H1 (cell line): ENCODE measurements at regions not wholly inside any gene's neighbourhood (a gene's known extent, or its start where the extent isn't known, plus 50 kb on each side); places are given as distances from the start of the nearest gene placed in this dataset.

Experiments
- CTCF ChIA-PET: fragments of 300-600 bp; sonication (Branson Sonifier 250); formaldehyde crosslinking; loops from one replicate; lab custom pipeline; 2021; ENCODE audit not compliant: partially characterized antibody; lab: Charles Lee
- POLR2A ChIA-PET: fragments of 300-600 bp; sonication (Branson Sonifier 250); formaldehyde crosslinking; loops from one replicate; lab custom pipeline; 2021; ENCODE audit warnings: inconsistent platforms; ENCODE audit not compliant: partially characterized antibody; lab: Charles Lee
- DNase-seq, 2 experiments: peaks; one replicate each; pipeline versions ENCODE4 v3.0.0 to v3.0.0-alpha.2; 2010 to 2022; ENCODE audit warnings: low spot score in 2 of 2, low read depth in 1 of 2, mixed read lengths in 1 of 2
- FAIRE-seq: peaks from 2 replicates; lab custom pipeline; 2011; peaks lifted over from hg19 to GRCh38; lab: Jason Lieb, UNC
- H2AFZ ChIP-seq: 2 replicates; pipeline ENCODE4 v1.8.1; 2012; ENCODE audit warnings: low read length, inconsistent platforms
- H2AK5ac ChIP-seq: 2 replicates; pipeline ENCODE4 v1.6.1; 2013; ENCODE audit warnings: low read depth, low read length
- H2BK120ac ChIP-seq: replicated peaks from 2 replicates; pipeline ENCODE3; 2013; ENCODE audit warnings: low read depth, low read length, inconsistent platforms
- H2BK12ac ChIP-seq: 2 replicates; pipeline ENCODE4 v1.6.1; 2013; ENCODE audit warnings: low read depth, low read length
- H2BK15ac ChIP-seq: 2 replicates; pipeline ENCODE4 v1.6.1; 2013; ENCODE audit warnings: low read length
- H2BK20ac ChIP-seq: 2 replicates; pipeline ENCODE4 v1.6.1; 2013; ENCODE audit warnings: low read length
- H2BK5ac ChIP-seq: 2 replicates; pipeline ENCODE4 v1.6.1; 2013; ENCODE audit warnings: low read depth, low read length
- H3K14ac ChIP-seq: 2 replicates; pipeline ENCODE4 v1.6.1; 2013; ENCODE audit warnings: inconsistent platforms; ENCODE audit not compliant: insufficient read length
- H3K18ac ChIP-seq: 2 replicates; pipeline ENCODE4 v1.6.1; 2013; ENCODE audit warnings: low read length; ENCODE audit errors: extremely low read depth
- H3K23ac ChIP-seq: 2 replicates; pipeline ENCODE4 v1.6.1; 2013; ENCODE audit warnings: inconsistent platforms; ENCODE audit not compliant: insufficient read length
- H3K23me2 ChIP-seq: 2 replicates; pipeline ENCODE4 v1.6.1; 2013; ENCODE audit warnings: low read depth, low read length
- H3K27ac ChIP-seq: 2 replicates; pipeline ENCODE4 v1.6.1; 2011; ENCODE audit warnings: low read depth, low read length, inconsistent platforms
- H3K27me3 ChIP-seq, 4 experiments: replicated peaks in 1 of 4; 1 replicate in 1 of 4; 2 replicates in 3 of 4; pipeline versions ENCODE4 v1.6.1 to v1.8.1; 2011 to 2013; ENCODE audit warnings: low read length in 3 of 4, mild to moderate bottlenecking in 3 of 4, inconsistent platforms in 2 of 4, mixed read lengths in 2 of 4, moderate library complexity in 1 of 4; ENCODE audit not compliant: control insufficient read depth in 3 of 4, insufficient read depth in 3 of 4; ENCODE audit errors: extremely low read depth in 1 of 4
- H3K36me3 ChIP-seq, 4 experiments: 2 replicates each; pipeline versions ENCODE4 v1.6.1 to v1.8.1; 2011 to 2013; ENCODE audit warnings: mild to moderate bottlenecking in 4 of 4, low read length in 3 of 4, moderate library complexity in 2 of 4, control low read depth in 1 of 4, inconsistent platforms in 1 of 4; ENCODE audit not compliant: insufficient read depth in 4 of 4, control insufficient read depth in 2 of 4
- H3K4ac ChIP-seq: replicated peaks from 2 replicates; pipeline ENCODE3; 2013; ENCODE audit warnings: low read length, low read depth, mixed read lengths, inconsistent platforms; ENCODE audit not compliant: insufficient read length
- H3K4me1 ChIP-seq, 4 experiments: replicated peaks in 1 of 4; 1 replicate in 1 of 4; 2 replicates in 3 of 4; pipeline versions ENCODE4 v1.6.1 to v1.8.1; 2011 to 2013; ENCODE audit warnings: low read length in 3 of 4, inconsistent platforms in 2 of 4, mixed read lengths in 1 of 4; ENCODE audit not compliant: insufficient read depth in 4 of 4, control insufficient read depth in 3 of 4
- H3K4me2 ChIP-seq, 2 experiments: 2 replicates each; pipeline versions ENCODE4 v1.6.1 to v1.8.1; 2011 to 2013; ENCODE audit warnings: low read depth in 2 of 2, low read length in 2 of 2, control low read depth in 1 of 2, inconsistent platforms in 1 of 2, mild to moderate bottlenecking in 1 of 2; ENCODE audit not compliant: insufficient read depth in 1 of 2
- H3K4me3 ChIP-seq, 4 experiments: fragments of 200-600, 300-600 bp in 1 of 4; sonication (generic), shearing (Covaris generic), sonication (Bioruptor Twin) in 1 of 4; 2 replicates each; pipeline versions ENCODE4 v1.5.1 to v1.8.1; 2011 to 2016; ENCODE audit warnings: low read length in 4 of 4, low read depth in 3 of 4, control low read depth in 2 of 4, inconsistent platforms in 2 of 4, mild to moderate bottlenecking in 2 of 4, mixed read lengths in 1 of 4, moderate library complexity in 1 of 4; ENCODE audit not compliant: insufficient read depth in 2 of 4; ENCODE audit errors: extremely low read depth in 1 of 4
- H3K56ac ChIP-seq: replicated peaks from 2 replicates; pipeline ENCODE3; 2013; ENCODE audit warnings: low read depth, mild to moderate bottlenecking, mixed read lengths, low read length, inconsistent platforms; ENCODE audit not compliant: insufficient read length
- H3K79me1 ChIP-seq: 2 replicates; pipeline ENCODE4 v1.6.1; 2013; ENCODE audit warnings: low read depth, low read length, control low read depth
- H3K79me2 ChIP-seq, 2 experiments: 2 replicates each; pipeline versions ENCODE4 v1.6.1 to v1.8.1; 2012 to 2013; ENCODE audit warnings: low read length in 2 of 2, mild to moderate bottlenecking in 2 of 2, inconsistent platforms in 1 of 2; ENCODE audit not compliant: insufficient read depth in 2 of 2, control insufficient read depth in 1 of 2
- H3K9ac ChIP-seq, 4 experiments: replicated peaks in 1 of 4; 1 replicate in 1 of 4; 2 replicates in 3 of 4; pipeline versions ENCODE4 v1.6.1 to v1.8.1; 2011 to 2013; ENCODE audit warnings: low read depth in 3 of 4, low read length in 3 of 4, control low read depth in 2 of 4, mild to moderate bottlenecking in 2 of 4, moderate library complexity in 2 of 4, inconsistent platforms in 1 of 4; ENCODE audit errors: extremely low read depth in 1 of 4
- H3K9me3 ChIP-seq, 2 experiments: 2 replicates each; pipeline versions ENCODE4 v1.6.1 to v1.8.1; 2012 to 2013; ENCODE audit warnings: mild to moderate bottlenecking in 2 of 2, moderate library complexity in 2 of 2, control low read depth in 1 of 2, inconsistent platforms in 1 of 2, low read depth in 1 of 2, low read length in 1 of 2, mixed read lengths in 1 of 2; ENCODE audit not compliant: insufficient read depth in 2 of 2
- H4K20me1 ChIP-seq, 2 experiments: replicated peaks in 1 of 2; 2 replicates each; pipeline versions ENCODE3 to v1.8.1; 2011 to 2013; ENCODE audit warnings: inconsistent platforms in 2 of 2, low read length in 2 of 2, mild to moderate bottlenecking in 1 of 2; ENCODE audit not compliant: insufficient read depth in 2 of 2, control insufficient read depth in 1 of 2
- H4K5ac ChIP-seq: 2 replicates; pipeline ENCODE4 v1.6.1; 2013; ENCODE audit warnings: low read length, low read depth, mixed read lengths, inconsistent platforms; ENCODE audit not compliant: insufficient read length
- H4K8ac ChIP-seq: 2 replicates; pipeline ENCODE4 v1.8.0; 2013; ENCODE audit warnings: mild to moderate bottlenecking, moderate library complexity, low read length, inconsistent platforms; ENCODE audit not compliant: insufficient read depth; ENCODE audit errors: extremely low read depth
- H4K91ac ChIP-seq: replicated peaks from 2 replicates; pipeline ENCODE3; 2013; ENCODE audit warnings: low read length, mixed read lengths, inconsistent platforms; ENCODE audit not compliant: insufficient read length
- ASH2L ChIP-seq: fragments of 200-600, 300-600 bp; sonication (generic); IDR thresholded peaks from one replicate; pipeline ENCODE4 v1.7.1; 2017; ENCODE audit warnings: low read length
- ATF3 ChIP-seq: IDR thresholded peaks from 2 replicates; pipeline ENCODE4 v1.6.1; 2011; ENCODE audit warnings: low read depth, mild to moderate bottlenecking, low read length; ENCODE audit not compliant: insufficient read depth
- BRCA1 ChIP-seq: IDR thresholded peaks from 2 replicates; pipeline ENCODE4 v1.6.1; 2012; ENCODE audit warnings: low read depth, low read length, improper control_type of control experiment
- CBX8 ChIP-seq: fragments of 300-800, 300-1000 bp; sonication (generic); IDR thresholded peaks from 2 replicates; pipeline ENCODE4 v1.7.1; 2016; ENCODE audit warnings: low read depth, low read length, borderline replicate concordance
- FOSL1 ChIP-seq: IDR thresholded peaks from 2 replicates; pipeline ENCODE4 v1.6.1; 2011; ENCODE audit warnings: mild to moderate bottlenecking, low read depth, low read length, moderate library complexity; ENCODE audit not compliant: insufficient read depth
- GABPA ChIP-seq: IDR thresholded peaks from 2 replicates; pipeline ENCODE4 v1.6.1; 2011; ENCODE audit warnings: mild to moderate bottlenecking, low read length, moderate library complexity, borderline replicate concordance; ENCODE audit not compliant: insufficient read depth
- JUN ChIP-seq: IDR thresholded peaks from 2 replicates; pipeline ENCODE4 v1.6.1; 2011; ENCODE audit warnings: low read depth, mild to moderate bottlenecking, improper control_type of control experiment, low read length
- KDM4A ChIP-seq: IDR thresholded peaks from one replicate; pipeline ENCODE4 v1.7.1; 2012; ENCODE audit warnings: low read depth, mild to moderate bottlenecking, moderate library complexity, low read length, inconsistent platforms; ENCODE audit not compliant: severe bottlenecking
- KDM5A ChIP-seq: fragments of 200-600 bp; IDR thresholded peaks from 2 replicates; pipeline ENCODE4 v1.7.1; 2012; ENCODE audit warnings: mild to moderate bottlenecking, low read length, inconsistent platforms, mixed read lengths
- NANOG ChIP-seq: IDR thresholded peaks from 2 replicates; pipeline ENCODE4 v1.6.1; 2011; ENCODE audit warnings: low read length, low read depth, mild to moderate bottlenecking, inconsistent platforms; ENCODE audit not compliant: insufficient read depth, poor library complexity, severe bottlenecking
- RFX5 ChIP-seq: IDR thresholded peaks from 2 replicates; pipeline ENCODE4 v1.6.1; 2011; ENCODE audit warnings: low read depth, low read length, improper control_type of control experiment, borderline replicate concordance
- SIN3A ChIP-seq, 2 experiments: IDR thresholded peaks in 1 of 2; conservative IDR thresholded peaks in 1 of 2; 2 replicates each; pipeline ENCODE4 v1.6.1; 2011 to 2012; ENCODE audit warnings: low read length in 2 of 2, improper control_type of control experiment in 1 of 2, low read depth in 1 of 2, mild to moderate bottlenecking in 1 of 2
- SP2 ChIP-seq: IDR thresholded peaks from 2 replicates; pipeline ENCODE4 v1.6.1; 2012; ENCODE audit warnings: mild to moderate bottlenecking, low read length, inconsistent platforms
- WGBS, 2 experiments: shearing (Covaris generic) in 1 of 2; methylation state at CpG; one replicate each; pipeline versions ENCODE4 v1.1.6 to v1.1.7; 2013 to 2015; ENCODE audit warnings: low lambda C conversion rate in 2 of 2, mixed read lengths in 2 of 2, inconsistent platforms in 1 of 2, low coverage in 1 of 2, missing lambda C conversion rate in 1 of 2; ENCODE audit not compliant: insufficient replicate concordance in 2 of 2, insufficient coverage in 1 of 2, insufficient read length in 1 of 2; ENCODE audit errors: extremely low coverage in 1 of 2, missing lambda C conversion rate in 1 of 2; 5-methylcytosine and 5-hydroxymethylcytosine counted together

- no peak overlapping the region for H2BK20ac ChIP-seq
- H2BK12ac ChIP-seq: no peak overlapping the region
- no peak overlapping the region for H2AFZ ChIP-seq
- no peak overlapping the region for H3K18ac ChIP-seq
- H4K8ac ChIP-seq: no peak overlapping the region
- DNase-seq (no peak), FAIRE-seq (no peak)
- H3K9me3 ChIP-seq: no peaks in the 10 kb centered on the region
- no peak overlapping the region for H2AK5ac ChIP-seq
- ChIA-PET CTCF (interaction anchor here (1.3 kb wide), 1 partner anchor 8 kb away, joined by 4 read pairs; no protein-coding TSS in a partner anchor), POLR2A (no interaction called here)
- no peak overlapping the region for H4K5ac ChIP-seq
- no peak overlapping the region for H2BK5ac ChIP-seq
- no peak overlapping the region for H2BK15ac ChIP-seq
- peaks cover 0 to 1% (median 0%) of the 10 kb centered on the region in 4 experiments; a peak in 1 of 7 replicates for H3K27me3 ChIP-seq
- H3K27ac ChIP-seq: no peak overlapping the region
- no peak overlapping the region for H3K23ac ChIP-seq
- peaks cover 4% of the 10 kb centered on the region; the same call in 1 of the 2 replicates for H3K23me2 ChIP-seq
- H3K4me1 ChIP-seq: peaks cover 0 to 2% (median under 1%) of the 10 kb centered on the region in 4 experiments; a peak in 2 of 7 replicates
- 86% methylated on average over 1 of the region's 1 CpG; no CpG with 5 or more reads in 1 of the 2 experiments for WGBS, 2 experiments
- H3K79me1 ChIP-seq: no peaks in the 10 kb centered on the region
- no peak overlapping the region for H3K4ac ChIP-seq
- no peaks in the 10 kb centered on the region for H3K36me3 ChIP-seq
- H4K91ac ChIP-seq: no peak overlapping the region
- H4K20me1 ChIP-seq: no peaks in the 10 kb centered on the region
- H3K4me2 ChIP-seq: no peak overlapping the region
- H3K56ac ChIP-seq: no peak overlapping the region
- H2BK120ac ChIP-seq: no peak overlapping the region
- H3K14ac ChIP-seq: no peak overlapping the region
- H3K9ac ChIP-seq: no peak overlapping the region
- H3K4me3 ChIP-seq: no peak overlapping the region
- no peaks in the 10 kb centered on the region for H3K79me2 ChIP-seq
- TF ChIP-seq RFX5: no peak
- no peak for TF ChIP-seq BRCA1
- no peak for TF ChIP-seq ATF3
- TF ChIP-seq JUN: no peak
- TF ChIP-seq CBX8: no peak
- no peak for TF ChIP-seq NANOG
- TF ChIP-seq SP2: no peak
- no peak for TF ChIP-seq KDM4A
- no peak for TF ChIP-seq ASH2L
- TF ChIP-seq SIN3A (conservative IDR thresholded peaks at IDR 0.05 in 1 of 2, IDR thresholded peaks at IDR 0.05 in 1 of 2; ENCODE audit: low read depth in 1 of 2, low read length in 2 of 2): no peak
- no peak for TF ChIP-seq FOSL1
- no peak for TF ChIP-seq KDM5A
- TF ChIP-seq GABPA: no peak
These were observed 79.7 kb upstream of the PBX1 start for GRCh38 chr1:164479242-164479641.
